OCI-LY1 (cell line): ENCODE measurements at regions not wholly inside any gene's neighbourhood (a gene's known extent, or its start where the extent isn't known, plus 50 kb on each side); places are given as distances from the start of the nearest gene placed in this dataset.

ENCODE experiments used
- H2AFZ ChIP-seq: fragments of 200-600 bp; sonication (generic), shearing (Covaris generic); 2 replicates; pipeline ENCODE4 v1.6.0; 2014; ENCODE audit warnings: antibody characterized with exemption, mild to moderate bottlenecking, low read length
- H3F3A ChIP-seq: fragments of 200-600 bp; sonication (generic), shearing (Covaris generic); 2 replicates; pipeline ENCODE4 v1.6.0; 2014; ENCODE audit warnings: mild to moderate bottlenecking, antibody characterized with exemption, low read length, moderate library complexity; ENCODE audit not compliant: insufficient read depth
- H3K27ac ChIP-seq: fragments of 200-600 bp; sonication (generic); 2 replicates; pipeline ENCODE4 v1.5.1; 2014; ENCODE audit warnings: low read length, mixed run types, mild to moderate bottlenecking, low read depth; ENCODE audit not compliant: poor library complexity, severe bottlenecking
- H3K27me3 ChIP-seq: fragments of 200-600 bp; sonication (generic); 2 replicates; pipeline ENCODE4 v1.6.0; 2014; ENCODE audit warnings: antibody characterized with exemption, mild to moderate bottlenecking, low read length, moderate library complexity; ENCODE audit not compliant: insufficient read depth
- H3K36me3 ChIP-seq: fragments of 200-600 bp; sonication (generic); 2 replicates; pipeline ENCODE4 v1.6.1; 2014; ENCODE audit warnings: mild to moderate bottlenecking, antibody characterized with exemption, low read length, moderate library complexity, mixed read lengths; ENCODE audit not compliant: insufficient read depth
- H3K4me1 ChIP-seq: fragments of 200-600 bp; sonication (generic); 2 replicates; pipeline ENCODE4 v1.5.1; 2014; ENCODE audit warnings: mild to moderate bottlenecking, low read length, moderate library complexity; ENCODE audit not compliant: insufficient read depth, severe bottlenecking
- H3K4me2 ChIP-seq: fragments of 200-600 bp; sonication (generic), shearing (Covaris generic); 2 replicates; pipeline ENCODE4 v1.6.1; 2014; ENCODE audit warnings: low read length
- H3K4me3 ChIP-seq: fragments of 200-600 bp; sonication (generic); 2 replicates; pipeline ENCODE4 v1.5.1; 2014; ENCODE audit warnings: low read length, low read depth, mild to moderate bottlenecking, mixed read lengths; ENCODE audit not compliant: poor library complexity, severe bottlenecking
- H3K79me2 ChIP-seq: fragments of 200-600 bp; shearing (Covaris generic); 2 replicates; pipeline ENCODE4 v1.6.1; 2016; ENCODE audit warnings: mixed run types, low read length, mixed read lengths; ENCODE audit not compliant: insufficient read depth
- H3K9ac ChIP-seq: fragments of 200-600 bp; sonication (generic), shearing (Covaris generic); 2 replicates; pipeline ENCODE4 v1.6.1; 2014; ENCODE audit warnings: mild to moderate bottlenecking, low read length, mixed read lengths
- H3K9me2 ChIP-seq: fragments of 200-600 bp; sonication (generic), shearing (Covaris generic); 2 replicates; pipeline ENCODE4 v1.6.1; 2014; ENCODE audit warnings: low read depth, mild to moderate bottlenecking, low read length, mixed read lengths
- H3K9me3 ChIP-seq: fragments of 200-600 bp; shearing (Covaris generic); 2 replicates; pipeline ENCODE4 v1.6.1; 2014; ENCODE audit warnings: low read length, mixed read lengths
- H4K20me1 ChIP-seq: fragments of 200-600 bp; sonication (generic), shearing (Covaris generic); 2 replicates; pipeline ENCODE4 v1.6.0; 2016; ENCODE audit warnings: mild to moderate bottlenecking, low read length; ENCODE audit not compliant: insufficient read depth
- EZH2 ChIP-seq: fragments of 200-600 bp; sonication (generic), shearing (Covaris generic); IDR thresholded peaks from 2 replicates; pipeline ENCODE4 v1.8.0; 2017; ENCODE audit warnings: borderline replicate concordance, mixed run types, mild to moderate bottlenecking, antibody characterized with exemption, low read length, moderate library complexity, mixed read lengths
- TF ChIP-seq, protein P1 (sequence below): fragments of 200-600 bp; sonication (generic), shearing (Covaris generic); IDR thresholded peaks from 2 replicates; pipeline ENCODE4 v1.5.1; 2017; ENCODE audit warnings: mild to moderate bottlenecking, antibody characterized with exemption, low read length, moderate library complexity, mixed read lengths

DNA sequence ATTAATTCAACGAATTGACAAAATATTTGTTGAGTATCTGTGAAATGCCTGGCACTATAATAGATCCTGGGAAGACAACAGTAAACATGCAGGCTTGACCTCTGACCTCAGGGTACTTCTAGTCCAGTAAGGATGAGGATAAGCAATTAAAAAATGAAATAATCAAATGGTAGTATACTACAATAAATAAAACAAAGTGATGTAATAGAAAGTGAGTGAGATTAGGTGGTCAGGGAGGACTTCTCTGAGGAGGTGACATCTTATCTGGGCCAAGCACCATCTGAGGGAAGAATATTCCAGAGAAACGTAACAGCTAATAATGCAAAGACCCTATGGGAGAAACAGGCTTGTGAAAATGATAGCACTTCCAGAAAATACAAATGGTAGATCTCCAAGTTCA, 50.1 kb upstream of the RHOBTB1 start:
- H3K27ac ChIP-seq, result no peak overlapping the region
- H3K9me2 ChIP-seq, result no peaks in the 10 kb centered on the region
- H3F3A ChIP-seq, result no peaks in the 10 kb centered on the region
- H3K4me3 ChIP-seq, result no peak overlapping the region
- no peak overlapping the region for H3K4me2 ChIP-seq
- H3K36me3 ChIP-seq, result no peaks in the 10 kb centered on the region
- no peaks in the 10 kb centered on the region for H4K20me1 ChIP-seq
- no peaks in the 10 kb centered on the region for H3K27me3 ChIP-seq
- H3K9ac ChIP-seq, result no peak overlapping the region
- TF ChIP-seq, protein P1, sequence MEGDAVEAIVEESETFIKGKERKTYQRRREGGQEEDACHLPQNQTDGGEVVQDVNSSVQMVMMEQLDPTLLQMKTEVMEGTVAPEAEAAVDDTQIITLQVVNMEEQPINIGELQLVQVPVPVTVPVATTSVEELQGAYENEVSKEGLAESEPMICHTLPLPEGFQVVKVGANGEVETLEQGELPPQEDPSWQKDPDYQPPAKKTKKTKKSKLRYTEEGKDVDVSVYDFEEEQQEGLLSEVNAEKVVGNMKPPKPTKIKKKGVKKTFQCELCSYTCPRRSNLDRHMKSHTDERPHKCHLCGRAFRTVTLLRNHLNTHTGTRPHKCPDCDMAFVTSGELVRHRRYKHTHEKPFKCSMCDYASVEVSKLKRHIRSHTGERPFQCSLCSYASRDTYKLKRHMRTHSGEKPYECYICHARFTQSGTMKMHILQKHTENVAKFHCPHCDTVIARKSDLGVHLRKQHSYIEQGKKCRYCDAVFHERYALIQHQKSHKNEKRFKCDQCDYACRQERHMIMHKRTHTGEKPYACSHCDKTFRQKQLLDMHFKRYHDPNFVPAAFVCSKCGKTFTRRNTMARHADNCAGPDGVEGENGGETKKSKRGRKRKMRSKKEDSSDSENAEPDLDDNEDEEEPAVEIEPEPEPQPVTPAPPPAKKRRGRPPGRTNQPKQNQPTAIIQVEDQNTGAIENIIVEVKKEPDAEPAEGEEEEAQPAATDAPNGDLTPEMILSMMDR, result no peak
- TF ChIP-seq EZH2, result no peak
- no peak overlapping the region for H2AFZ ChIP-seq
- no peaks in the 10 kb centered on the region for H3K79me2 ChIP-seq
- no peaks in the 10 kb centered on the region for H3K4me1 ChIP-seq
- no peaks in the 10 kb centered on the region for H3K9me3 ChIP-seq
